ENCODE measurements at regions not wholly inside any gene's neighbourhood (a gene's known extent, or its start where the extent isn't known, plus 50 kb on each side); places are given as distances from the start of the nearest gene placed in this dataset.

DNA sequence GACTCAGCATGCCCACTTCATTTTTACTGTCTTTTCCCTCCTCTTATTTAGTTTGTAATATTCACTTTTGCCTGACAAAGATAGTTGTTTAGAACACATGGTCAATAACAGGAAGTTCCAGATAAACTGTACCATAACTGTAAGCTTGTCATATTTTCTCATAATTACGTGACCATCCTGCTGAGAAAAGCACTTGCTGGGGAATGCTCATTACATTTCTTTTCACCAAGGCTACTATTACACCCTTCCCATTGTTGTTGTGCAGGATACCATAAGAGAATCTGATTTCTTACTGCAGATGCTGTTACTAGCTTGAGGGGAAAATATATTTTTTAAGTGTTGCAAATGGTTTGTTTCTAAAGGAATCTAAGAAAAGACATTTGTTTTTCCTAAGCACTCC is 111.7 kb upstream of the SLITRK6 start:
- TF ChIP-seq, protein P1, sequence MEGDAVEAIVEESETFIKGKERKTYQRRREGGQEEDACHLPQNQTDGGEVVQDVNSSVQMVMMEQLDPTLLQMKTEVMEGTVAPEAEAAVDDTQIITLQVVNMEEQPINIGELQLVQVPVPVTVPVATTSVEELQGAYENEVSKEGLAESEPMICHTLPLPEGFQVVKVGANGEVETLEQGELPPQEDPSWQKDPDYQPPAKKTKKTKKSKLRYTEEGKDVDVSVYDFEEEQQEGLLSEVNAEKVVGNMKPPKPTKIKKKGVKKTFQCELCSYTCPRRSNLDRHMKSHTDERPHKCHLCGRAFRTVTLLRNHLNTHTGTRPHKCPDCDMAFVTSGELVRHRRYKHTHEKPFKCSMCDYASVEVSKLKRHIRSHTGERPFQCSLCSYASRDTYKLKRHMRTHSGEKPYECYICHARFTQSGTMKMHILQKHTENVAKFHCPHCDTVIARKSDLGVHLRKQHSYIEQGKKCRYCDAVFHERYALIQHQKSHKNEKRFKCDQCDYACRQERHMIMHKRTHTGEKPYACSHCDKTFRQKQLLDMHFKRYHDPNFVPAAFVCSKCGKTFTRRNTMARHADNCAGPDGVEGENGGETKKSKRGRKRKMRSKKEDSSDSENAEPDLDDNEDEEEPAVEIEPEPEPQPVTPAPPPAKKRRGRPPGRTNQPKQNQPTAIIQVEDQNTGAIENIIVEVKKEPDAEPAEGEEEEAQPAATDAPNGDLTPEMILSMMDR (IDR thresholded peaks at IDR 0.05) = no peak
- no peak for TF ChIP-seq EP300 (IDR thresholded peaks at IDR 0.05)
- TF ChIP-seq POLR2A (IDR thresholded peaks at IDR 0.05) = no peak
